Activated gamma-delta T cell treated with Interleukin-2 at 50 U/mL for 16 hours (primary cell): ENCODE measurements at regions not wholly inside any gene's neighbourhood (a gene's known extent, or its start where the extent isn't known, plus 50 kb on each side); places are given as distances from the start of the nearest gene placed in this dataset.

Source experiments
- DNase-seq: peaks from one replicate; pipeline ENCODE4 v3.0.0-alpha.2; 2020

GRCh38 chr13:71924931-71925330 is 57.9 kb upstream of the DACH1 start:
- DNase-seq, result no peak

DNA sequence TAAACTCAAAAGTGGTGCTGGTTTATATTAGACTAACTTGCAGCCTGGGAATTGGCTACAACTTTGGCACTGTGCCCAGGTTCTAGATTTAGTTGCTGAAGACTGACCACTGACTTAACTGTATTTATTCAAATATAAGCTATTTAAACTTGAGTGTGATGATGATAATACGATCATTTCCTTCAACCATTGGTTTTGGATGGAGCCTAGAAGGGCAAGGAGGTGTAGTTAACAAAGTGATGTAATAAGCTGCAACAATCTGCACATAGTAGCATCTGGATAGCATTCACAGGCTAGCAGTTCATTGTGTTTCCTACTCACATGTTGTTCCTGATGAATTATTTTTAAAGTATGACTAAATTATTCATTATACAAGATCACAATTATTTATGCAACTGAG is 55.2 kb upstream of the DACH1 start:
- DNase-seq, result no peak
